Uterus (tissue), 2 donors: ENCODE measurements at regions not wholly inside any gene's neighbourhood (a gene's known extent, or its start where the extent isn't known, plus 50 kb on each side); places are given as distances from the start of the nearest gene placed in this dataset.

Source experiments
- CTCF ChIP-seq, 4 experiments: fragments of 200-600 bp in 2 of 4; fragments of 450-650 bp in 2 of 4; sonication (generic) in 2 of 4; IDR thresholded peaks; one replicate each; pipeline ENCODE4 v1.5.1; 2016 to 2019; ENCODE audit warnings: antibody characterized with exemption in 4 of 4, mild to moderate bottlenecking in 2 of 4, moderate library complexity in 1 of 4
- POLR2A ChIP-seq, 2 donors: fragments of 450-650 bp; IDR thresholded peaks; one replicate each; pipeline ENCODE4 v1.6.1; 2016; ENCODE audit warnings: antibody characterized with exemption in 2 of 2, mild to moderate bottlenecking in 1 of 2, moderate library complexity in 1 of 2

DNA sequence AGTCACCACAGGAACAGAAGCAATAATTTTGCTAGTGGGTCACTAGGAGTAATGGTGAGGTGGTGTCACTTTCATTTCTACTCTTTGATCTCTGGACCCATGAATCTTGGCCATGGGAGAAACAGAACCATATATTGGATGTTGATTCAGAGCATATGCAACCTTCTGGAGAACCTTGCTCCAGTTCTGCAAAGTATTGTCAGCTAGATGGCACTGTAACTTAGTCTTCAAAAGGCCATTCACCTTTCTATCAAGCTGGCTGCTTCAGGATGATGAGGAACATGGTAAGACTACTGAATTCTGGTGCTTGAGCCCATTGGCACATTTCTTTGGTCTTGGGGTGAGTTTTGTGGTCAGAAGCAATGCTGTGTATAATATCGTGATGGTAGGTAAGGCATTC is 129.1 kb upstream of the FBN2 start:
- TF ChIP-seq CTCF (IDR thresholded peaks at IDR 0.05) (no peak), POLR2A (IDR thresholded peaks at IDR 0.05) (no peak)
